H1 (cell line): ENCODE measurements at regions not wholly inside any gene's neighbourhood (a gene's known extent, or its start where the extent isn't known, plus 50 kb on each side); places are given as distances from the start of the nearest gene placed in this dataset.

ENCODE experiments used
- ATF2 ChIP-seq: IDR thresholded peaks from 2 replicates; pipeline ENCODE4 v1.6.1; 2012; ENCODE audit warnings: low read length, inconsistent platforms
- CREB1 ChIP-seq: IDR thresholded peaks from 2 replicates; pipeline ENCODE4 v1.6.1; 2012; ENCODE audit warnings: inconsistent platforms
- CTCF ChIP-seq, 3 experiments: IDR thresholded peaks; 1 replicate in 2 of 3; 2 replicates in 1 of 3; pipeline versions ENCODE4 v1.5.1 to v1.6.1; 2011; ENCODE audit warnings: low read length in 3 of 3, mild to moderate bottlenecking in 3 of 3, inconsistent platforms in 2 of 3, low read depth in 1 of 3, moderate library complexity in 1 of 3; ENCODE audit not compliant: insufficient read depth in 1 of 3; ENCODE audit errors: control extremely low read depth in 1 of 3
- HDAC2 ChIP-seq, 2 experiments: fragments of 300-600 bp in 1 of 2; sonication (generic) in 1 of 2; IDR thresholded peaks; 2 replicates each; pipeline ENCODE4 v1.6.1; 2011 to 2012; ENCODE audit warnings: low read depth in 2 of 2, low read length in 2 of 2, mild to moderate bottlenecking in 2 of 2, moderate library complexity in 2 of 2, borderline replicate concordance in 1 of 2, inconsistent platforms in 1 of 2
- POLR2A ChIP-seq, 2 experiments: IDR thresholded peaks; 1 replicate in 1 of 2; 2 replicates in 1 of 2; pipeline ENCODE4 v1.6.1; 2011; ENCODE audit warnings: low read depth in 2 of 2, low read length in 2 of 2, mild to moderate bottlenecking in 2 of 2; ENCODE audit errors: control extremely low read depth in 1 of 2
- RXRA ChIP-seq: IDR thresholded peaks from 2 replicates; pipeline ENCODE4 v1.6.1; 2011; ENCODE audit warnings: low read depth, mild to moderate bottlenecking, low read length, moderate library complexity; ENCODE audit not compliant: insufficient read depth
- TAF1 ChIP-seq: IDR thresholded peaks from 2 replicates; pipeline ENCODE4 v1.6.1; 2011; ENCODE audit warnings: mild to moderate bottlenecking, low read depth, low read length
- YY1 ChIP-seq: IDR thresholded peaks from 2 replicates; pipeline ENCODE4 v1.6.1; 2011; ENCODE audit warnings: low read depth, mild to moderate bottlenecking, low read length

GRCh38 chr18:45498287-45498658, 117.0 kb upstream of the SLC14A2 start:
- no peak for TF ChIP-seq CTCF (IDR thresholded peaks at IDR 0.05; ENCODE audit: control extremely low read depth in 1 of 3, insufficient read depth in 1 of 3, low read depth in 1 of 3, low read length in 3 of 3)
- TF ChIP-seq CREB1 = no peak
- no peak for TF ChIP-seq TAF1
- no peak for TF ChIP-seq YY1
- TF ChIP-seq ATF2 = no peak
- no peak for TF ChIP-seq POLR2A (IDR thresholded peaks at IDR 0.05; ENCODE audit: control extremely low read depth in 1 of 2, low read depth in 2 of 2, low read length in 2 of 2)
- no peak for TF ChIP-seq HDAC2 (IDR thresholded peaks at IDR 0.05; ENCODE audit: borderline replicate concordance in 1 of 2, low read depth in 2 of 2, low read length in 2 of 2)
- no peak for TF ChIP-seq RXRA
